Liver (tissue), 8 donors: ENCODE measurements at regions not wholly inside any gene's neighbourhood (a gene's known extent, or its start where the extent isn't known, plus 50 kb on each side); places are given as distances from the start of the nearest gene placed in this dataset.

ENCODE experiments used
- DNase-seq: peaks from one replicate; pipeline ENCODE4 v3.0.0-alpha.2; 2017; ENCODE audit warnings: low spot score
- H3K27ac ChIP-seq, 2 donors: one replicate each; pipeline ENCODE4 v1.7.0; 2013; ENCODE audit warnings: inconsistent platforms in 2 of 2, low read length in 2 of 2, control low read depth in 1 of 2, low read depth in 1 of 2, mild to moderate bottlenecking in 1 of 2
- H3K27me3 ChIP-seq, 4 donors: one replicate each; pipeline versions ENCODE4 v1.6.1 to v1.7.0; 2013; ENCODE audit warnings: low read length in 3 of 4, inconsistent platforms in 1 of 4, mild to moderate bottlenecking in 1 of 4, moderate library complexity in 1 of 4; ENCODE audit not compliant: control insufficient read depth in 4 of 4, insufficient read depth in 4 of 4
- H3K36me3 ChIP-seq, 4 donors: one replicate each; pipeline versions ENCODE4 v1.6.1 to v1.7.0; 2013; ENCODE audit warnings: low read length in 3 of 4, mild to moderate bottlenecking in 3 of 4, low read depth in 1 of 4, moderate library complexity in 1 of 4; ENCODE audit not compliant: control insufficient read depth in 4 of 4, insufficient read depth in 3 of 4
- H3K4me1 ChIP-seq, 4 donors: one replicate each; pipeline versions ENCODE4 v1.6.1 to v1.7.0; 2013; ENCODE audit warnings: low read length in 3 of 4, mild to moderate bottlenecking in 3 of 4, moderate library complexity in 1 of 4; ENCODE audit not compliant: control insufficient read depth in 4 of 4, insufficient read depth in 4 of 4
- H3K4me3 ChIP-seq, 3 donors: one replicate each; pipeline versions ENCODE4 v1.6.1 to v1.7.0; 2013; ENCODE audit warnings: low read length in 3 of 3, control low read depth in 1 of 3, low read depth in 1 of 3, mild to moderate bottlenecking in 1 of 3
- H3K9ac ChIP-seq, 2 donors: one replicate each; pipeline ENCODE4 v1.7.0; 2013; ENCODE audit warnings: low read length in 2 of 2, mild to moderate bottlenecking in 2 of 2, moderate library complexity in 2 of 2, control low read depth in 1 of 2, low read depth in 1 of 2
- H3K9me3 ChIP-seq, 4 donors: one replicate each; pipeline versions ENCODE4 v1.6.1 to v1.7.0; 2013; ENCODE audit warnings: low read length in 3 of 4; ENCODE audit not compliant: control insufficient read depth in 4 of 4
- EGR1 ChIP-seq, 2 donors: IDR thresholded peaks; 2 replicates each; pipeline ENCODE4 v1.6.1; 2016 to 2018; ENCODE audit warnings: antibody characterized with exemption in 2 of 2, low read depth in 2 of 2
- FOXA2 ChIP-seq: IDR thresholded peaks from 2 replicates; pipeline ENCODE4 v1.6.1; 2016; ENCODE audit warnings: antibody characterized with exemption
- GABPA ChIP-seq, 2 donors: IDR thresholded peaks in 1 of 2; conservative IDR thresholded peaks in 1 of 2; 2 replicates each; pipeline ENCODE4 v1.6.1; 2016; ENCODE audit warnings: antibody characterized with exemption in 2 of 2, mild to moderate bottlenecking in 1 of 2, moderate library complexity in 1 of 2
- HNF4A ChIP-seq, 2 donors: conservative IDR thresholded peaks; 2 replicates each; pipeline ENCODE4 v1.6.1; 2016; ENCODE audit warnings: antibody characterized with exemption in 2 of 2, mild to moderate bottlenecking in 2 of 2
- JUND ChIP-seq, 2 donors: IDR thresholded peaks; 2 replicates each; pipeline ENCODE4 v1.6.1; 2016; ENCODE audit warnings: antibody characterized with exemption in 2 of 2
- NR2F2 ChIP-seq: IDR thresholded peaks from 2 replicates; pipeline ENCODE4 v1.6.1; 2016; ENCODE audit warnings: antibody characterized with exemption
- RAD21 ChIP-seq, 2 donors: IDR thresholded peaks; 2 replicates each; pipeline ENCODE4 v1.6.1; 2016; ENCODE audit warnings: antibody characterized with exemption in 2 of 2, mild to moderate bottlenecking in 2 of 2
- RXRA ChIP-seq, 2 donors: IDR thresholded peaks; 2 replicates each; pipeline ENCODE4 v1.6.1; 2017 to 2018; ENCODE audit warnings: antibody characterized with exemption in 2 of 2, mild to moderate bottlenecking in 1 of 2
- SP1 ChIP-seq: IDR thresholded peaks from 2 replicates; pipeline ENCODE4 v1.6.1; 2018; ENCODE audit warnings: antibody characterized with exemption, mild to moderate bottlenecking
- TAF1 ChIP-seq: conservative IDR thresholded peaks from 2 replicates; pipeline ENCODE4 v1.6.1; 2016; ENCODE audit warnings: antibody characterized with exemption, mild to moderate bottlenecking
- YY1 ChIP-seq: IDR thresholded peaks from 2 replicates; pipeline ENCODE4 v1.6.1; 2016; ENCODE audit warnings: antibody characterized with exemption, mild to moderate bottlenecking
- WGBS: extraction: QIAGEN DNeasy Blood & Tissue Kit; methylation state at CpG from one replicate; pipeline ENCODE4 v1.1.7; 2013; 5-methylcytosine and 5-hydroxymethylcytosine counted together
- TF ChIP-seq, protein P1 (sequence below): fragments of 150-350 bp; IDR thresholded peaks from 2 replicates; pipeline ENCODE4 v1.5.1; 2017; ENCODE audit warnings: improper control_type of control experiment, low read depth, low read length; ENCODE audit not compliant: missing input control
- TF ChIP-seq, protein P2 (sequence below): IDR thresholded peaks from 2 replicates; pipeline ENCODE4 v1.6.1; 2016; ENCODE audit warnings: antibody characterized with exemption, mild to moderate bottlenecking
- TF ChIP-seq, protein P3 (sequence below): IDR thresholded peaks from 2 replicates; pipeline ENCODE4 v1.6.1; 2016; ENCODE audit warnings: antibody characterized with exemption
- TF ChIP-seq, protein P4 (sequence below): IDR thresholded peaks from 2 replicates; pipeline ENCODE4 v1.6.1; 2016; ENCODE audit warnings: antibody characterized with exemption
- TF ChIP-seq, protein P5 (sequence below): IDR thresholded peaks from 2 replicates; pipeline ENCODE4 v1.6.1; 2016; ENCODE audit warnings: antibody characterized with exemption
- donor health status: healthy.
- donor health status: healthy.
- donor health status: healthy.
- donor health status: healthy.
- donor health status: healthy.

DNA sequence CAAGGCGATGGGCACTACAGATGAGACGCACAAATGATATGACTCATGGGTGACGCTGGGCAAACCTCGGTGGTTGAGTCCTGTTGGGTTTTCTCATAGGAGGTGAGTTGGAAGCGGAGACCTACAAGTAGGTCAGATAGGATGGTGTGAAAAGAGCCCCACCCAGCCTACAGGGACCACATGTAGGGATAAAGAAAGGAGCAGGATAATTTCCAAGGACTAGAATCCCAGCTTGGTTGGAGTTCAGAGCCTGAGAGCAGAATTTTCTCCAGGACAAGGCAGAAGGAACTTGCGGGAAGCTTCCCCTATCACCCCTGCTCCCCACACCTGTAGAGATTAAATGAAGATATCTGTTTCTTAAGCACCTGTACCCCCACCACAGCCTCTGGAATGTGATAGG is 489.7 kb upstream of the CDH4 start:
- Histone ChIP-seq H3K9ac (no peak overlapping the region), H3K4me1 (no peaks in the 10 kb centered on the region), H3K9me3 (no peaks in the 10 kb centered on the region), H3K27ac (no peak overlapping the region), H3K36me3 (no peaks in the 10 kb centered on the region), H3K4me3 (no peak overlapping the region), H3K27me3 (peaks cover 0 to 3% (median 0%) of the 10 kb centered on the region in 4 donors)
- TF ChIP-seq SP1 (no peak), HNF4A (conservative IDR thresholded peaks at IDR 0.05) (no peak), RAD21 (IDR thresholded peaks at IDR 0.05) (no peak), JUND (IDR thresholded peaks at IDR 0.05) (no peak), NR2F2 (no peak), FOXA2 (no peak), GABPA (IDR thresholded peaks at IDR 0.05 in 1 of 2, conservative IDR thresholded peaks at IDR 0.05 in 1 of 2) (no peak), TAF1 (no peak), EGR1 (IDR thresholded peaks at IDR 0.05; ENCODE audit: low read depth in 2 of 2) (no peak), RXRA (IDR thresholded peaks at IDR 0.05) (no peak), YY1 (no peak)
- TF ChIP-seq, protein P1, sequence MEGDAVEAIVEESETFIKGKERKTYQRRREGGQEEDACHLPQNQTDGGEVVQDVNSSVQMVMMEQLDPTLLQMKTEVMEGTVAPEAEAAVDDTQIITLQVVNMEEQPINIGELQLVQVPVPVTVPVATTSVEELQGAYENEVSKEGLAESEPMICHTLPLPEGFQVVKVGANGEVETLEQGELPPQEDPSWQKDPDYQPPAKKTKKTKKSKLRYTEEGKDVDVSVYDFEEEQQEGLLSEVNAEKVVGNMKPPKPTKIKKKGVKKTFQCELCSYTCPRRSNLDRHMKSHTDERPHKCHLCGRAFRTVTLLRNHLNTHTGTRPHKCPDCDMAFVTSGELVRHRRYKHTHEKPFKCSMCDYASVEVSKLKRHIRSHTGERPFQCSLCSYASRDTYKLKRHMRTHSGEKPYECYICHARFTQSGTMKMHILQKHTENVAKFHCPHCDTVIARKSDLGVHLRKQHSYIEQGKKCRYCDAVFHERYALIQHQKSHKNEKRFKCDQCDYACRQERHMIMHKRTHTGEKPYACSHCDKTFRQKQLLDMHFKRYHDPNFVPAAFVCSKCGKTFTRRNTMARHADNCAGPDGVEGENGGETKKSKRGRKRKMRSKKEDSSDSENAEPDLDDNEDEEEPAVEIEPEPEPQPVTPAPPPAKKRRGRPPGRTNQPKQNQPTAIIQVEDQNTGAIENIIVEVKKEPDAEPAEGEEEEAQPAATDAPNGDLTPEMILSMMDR: no peak
- TF ChIP-seq, protein P2, sequence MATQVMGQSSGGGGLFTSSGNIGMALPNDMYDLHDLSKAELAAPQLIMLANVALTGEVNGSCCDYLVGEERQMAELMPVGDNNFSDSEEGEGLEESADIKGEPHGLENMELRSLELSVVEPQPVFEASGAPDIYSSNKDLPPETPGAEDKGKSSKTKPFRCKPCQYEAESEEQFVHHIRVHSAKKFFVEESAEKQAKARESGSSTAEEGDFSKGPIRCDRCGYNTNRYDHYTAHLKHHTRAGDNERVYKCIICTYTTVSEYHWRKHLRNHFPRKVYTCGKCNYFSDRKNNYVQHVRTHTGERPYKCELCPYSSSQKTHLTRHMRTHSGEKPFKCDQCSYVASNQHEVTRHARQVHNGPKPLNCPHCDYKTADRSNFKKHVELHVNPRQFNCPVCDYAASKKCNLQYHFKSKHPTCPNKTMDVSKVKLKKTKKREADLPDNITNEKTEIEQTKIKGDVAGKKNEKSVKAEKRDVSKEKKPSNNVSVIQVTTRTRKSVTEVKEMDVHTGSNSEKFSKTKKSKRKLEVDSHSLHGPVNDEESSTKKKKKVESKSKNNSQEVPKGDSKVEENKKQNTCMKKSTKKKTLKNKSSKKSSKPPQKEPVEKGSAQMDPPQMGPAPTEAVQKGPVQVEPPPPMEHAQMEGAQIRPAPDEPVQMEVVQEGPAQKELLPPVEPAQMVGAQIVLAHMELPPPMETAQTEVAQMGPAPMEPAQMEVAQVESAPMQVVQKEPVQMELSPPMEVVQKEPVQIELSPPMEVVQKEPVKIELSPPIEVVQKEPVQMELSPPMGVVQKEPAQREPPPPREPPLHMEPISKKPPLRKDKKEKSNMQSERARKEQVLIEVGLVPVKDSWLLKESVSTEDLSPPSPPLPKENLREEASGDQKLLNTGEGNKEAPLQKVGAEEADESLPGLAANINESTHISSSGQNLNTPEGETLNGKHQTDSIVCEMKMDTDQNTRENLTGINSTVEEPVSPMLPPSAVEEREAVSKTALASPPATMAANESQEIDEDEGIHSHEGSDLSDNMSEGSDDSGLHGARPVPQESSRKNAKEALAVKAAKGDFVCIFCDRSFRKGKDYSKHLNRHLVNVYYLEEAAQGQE: no peak
- TF ChIP-seq, protein P3, sequence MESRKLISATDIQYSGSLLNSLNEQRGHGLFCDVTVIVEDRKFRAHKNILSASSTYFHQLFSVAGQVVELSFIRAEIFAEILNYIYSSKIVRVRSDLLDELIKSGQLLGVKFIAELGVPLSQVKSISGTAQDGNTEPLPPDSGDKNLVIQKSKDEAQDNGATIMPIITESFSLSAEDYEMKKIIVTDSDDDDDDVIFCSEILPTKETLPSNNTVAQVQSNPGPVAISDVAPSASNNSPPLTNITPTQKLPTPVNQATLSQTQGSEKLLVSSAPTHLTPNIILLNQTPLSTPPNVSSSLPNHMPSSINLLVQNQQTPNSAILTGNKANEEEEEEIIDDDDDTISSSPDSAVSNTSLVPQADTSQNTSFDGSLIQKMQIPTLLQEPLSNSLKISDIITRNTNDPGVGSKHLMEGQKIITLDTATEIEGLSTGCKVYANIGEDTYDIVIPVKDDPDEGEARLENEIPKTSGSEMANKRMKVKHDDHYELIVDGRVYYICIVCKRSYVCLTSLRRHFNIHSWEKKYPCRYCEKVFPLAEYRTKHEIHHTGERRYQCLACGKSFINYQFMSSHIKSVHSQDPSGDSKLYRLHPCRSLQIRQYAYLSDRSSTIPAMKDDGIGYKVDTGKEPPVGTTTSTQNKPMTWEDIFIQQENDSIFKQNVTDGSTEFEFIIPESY: no peak
- TF ChIP-seq, protein P4, sequence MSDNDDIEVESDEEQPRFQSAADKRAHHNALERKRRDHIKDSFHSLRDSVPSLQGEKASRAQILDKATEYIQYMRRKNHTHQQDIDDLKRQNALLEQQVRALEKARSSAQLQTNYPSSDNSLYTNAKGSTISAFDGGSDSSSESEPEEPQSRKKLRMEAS: no peak
- TF ChIP-seq, protein P5, sequence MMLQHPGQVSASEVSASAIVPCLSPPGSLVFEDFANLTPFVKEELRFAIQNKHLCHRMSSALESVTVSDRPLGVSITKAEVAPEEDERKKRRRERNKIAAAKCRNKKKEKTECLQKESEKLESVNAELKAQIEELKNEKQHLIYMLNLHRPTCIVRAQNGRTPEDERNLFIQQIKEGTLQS: no peak
- WGBS: 91% methylated on average over 6 of the region's 6 CpGs
- DNase-seq: no peak

DNA sequence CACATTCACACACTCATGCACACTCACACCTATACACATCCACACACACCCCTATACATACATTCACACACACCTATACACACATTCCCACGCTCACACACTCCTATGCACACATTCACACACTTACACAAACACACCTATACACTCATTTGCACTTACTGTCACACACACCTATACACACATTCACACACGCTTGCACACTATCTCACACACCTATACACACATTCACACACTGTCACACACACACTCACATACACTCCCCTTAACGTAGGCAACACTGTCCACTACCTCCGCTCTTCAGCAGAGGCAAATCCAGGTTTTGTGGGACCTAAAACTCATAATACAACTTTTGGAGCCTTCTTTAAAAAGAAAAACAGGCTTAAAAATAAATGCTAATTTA is 487.7 kb upstream of the CDH4 start:
- Histone ChIP-seq H3K4me3 (no peak overlapping the region), H3K9ac (no peak overlapping the region), H3K36me3 (no peaks in the 10 kb centered on the region), H3K9me3 (peaks cover 0 to 4% (median 0%) of the 10 kb centered on the region in 4 donors), H3K27ac (no peak overlapping the region), H3K27me3 (peaks cover 0 to 3% (median 1%) of the 10 kb centered on the region in 4 donors), H3K4me1 (no peaks in the 10 kb centered on the region)
- DNase-seq: no peak
- 84% methylated on average over 4 of the region's 4 CpGs for WGBS
- TF ChIP-seq, protein P5: no peak
- TF ChIP-seq HNF4A (conservative IDR thresholded peaks at IDR 0.05): no peak
